Peyer's patch (tissue), 4 donors: ENCODE measurements at regions not wholly inside any gene's neighbourhood (a gene's known extent, or its start where the extent isn't known, plus 50 kb on each side); places are given as distances from the start of the nearest gene placed in this dataset.

ENCODE experiments used
- CTCF ChIP-seq, 6 experiments: fragments of 450-650 bp in 4 of 6; fragments of 200-600 bp in 2 of 6; sonication (generic) in 1 of 6; IDR thresholded peaks; one replicate each; pipeline ENCODE4 v1.5.1; 2017 to 2019; ENCODE audit warnings: antibody characterized with exemption in 6 of 6, mild to moderate bottlenecking in 3 of 6, moderate library complexity in 1 of 6
- POLR2A ChIP-seq, 2 donors: fragments of 450-650 bp; IDR thresholded peaks; one replicate each; pipeline ENCODE4 v1.5.1; 2017; ENCODE audit warnings: antibody characterized with exemption in 2 of 2, mild to moderate bottlenecking in 2 of 2, moderate library complexity in 2 of 2

GRCh38 chr1:209106861-209107260 is 476.7 kb upstream of the CAMK1G start:
- no peak for TF ChIP-seq CTCF (IDR thresholded peaks at IDR 0.05)
- TF ChIP-seq POLR2A (IDR thresholded peaks at IDR 0.05) = no peak
